ENCODE measurements at regions not wholly inside any gene's neighbourhood (a gene's known extent, or its start where the extent isn't known, plus 50 kb on each side); places are given as distances from the start of the nearest gene placed in this dataset.

DNA sequence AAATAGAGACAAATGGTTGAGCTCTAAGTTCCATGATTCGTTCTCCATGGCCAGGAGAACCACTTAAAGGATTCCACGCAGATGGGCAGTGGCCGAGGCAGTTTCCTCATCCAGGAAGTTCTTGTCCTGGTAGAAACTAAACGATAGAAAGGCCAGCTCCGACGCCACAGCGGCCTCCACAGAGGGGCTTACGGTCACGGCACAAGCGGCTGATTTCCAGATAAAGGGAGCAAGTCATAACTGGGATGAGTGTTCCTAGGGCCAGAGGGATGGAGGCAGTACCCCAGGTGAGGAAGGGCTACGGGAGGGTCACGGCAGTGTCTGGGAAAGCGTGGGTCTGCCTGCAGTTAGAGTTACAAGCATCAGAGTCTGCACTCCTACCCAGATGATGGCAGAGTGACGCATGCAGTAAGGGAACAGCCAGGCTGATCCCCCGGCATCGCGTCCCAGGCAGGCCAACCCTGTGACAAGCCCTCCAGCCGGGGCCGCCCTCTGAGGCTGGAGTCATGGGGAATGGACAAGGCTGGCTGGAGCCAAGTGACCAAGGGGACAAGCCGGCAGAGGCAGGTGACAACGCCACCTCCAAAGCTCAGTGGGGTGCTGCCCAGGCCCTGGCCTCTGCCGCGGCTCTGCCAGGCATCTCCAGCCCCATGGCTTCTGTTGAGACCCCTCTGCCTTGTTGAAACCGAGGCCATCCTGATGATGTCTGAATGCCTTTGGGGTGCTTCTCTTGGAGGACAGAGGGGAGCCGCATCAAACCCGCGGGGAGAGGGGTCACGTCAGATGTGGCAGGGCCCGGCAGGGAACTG, 475.1 kb downstream of the BRD1 start:
- H3K27me3 ChIP-seq (replicated peaks; ENCODE audit: insufficient read depth, low read length): peaks cover 3% of the 10 kb centered on the region; the same call in 1 of the 2 replicates

DNA sequence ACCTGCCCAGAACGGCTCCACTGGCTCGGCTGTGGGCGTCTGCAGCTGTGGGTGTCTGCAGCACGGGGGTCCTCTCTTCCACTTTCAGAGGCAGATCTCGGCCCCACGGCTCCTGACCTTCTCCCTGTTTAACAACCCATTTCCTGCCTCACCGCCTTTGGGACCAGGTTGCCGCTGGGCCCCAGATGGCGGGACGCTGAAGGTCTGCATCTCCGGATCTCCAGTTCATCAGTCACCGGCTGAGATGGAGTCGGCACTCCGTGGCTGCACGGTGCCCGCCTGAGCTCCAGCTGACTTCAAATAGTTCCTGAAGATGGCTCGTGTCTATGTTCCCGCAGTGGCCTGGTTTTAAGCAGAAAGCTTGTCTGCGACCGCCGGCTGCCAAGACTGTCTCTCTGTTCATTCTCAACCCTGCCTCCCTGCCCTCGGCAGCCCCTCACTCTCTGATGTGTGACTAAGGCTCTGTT, 475.9 kb downstream of the BRD1 start:
- H3K27me3 ChIP-seq (replicated peaks; ENCODE audit: insufficient read depth, low read length): peaks cover 3% of the 10 kb centered on the region; the same call in 1 of the 2 replicates
- H3K4me3 ChIP-seq (ENCODE audit: low read length): no peak overlapping the region
- no peaks in the 10 kb centered on the region for H3K79me2 ChIP-seq (ENCODE audit: low read length)
- H2AFZ ChIP-seq (ENCODE audit: low read length): no peak overlapping the region
- TF ChIP-seq EZH2phosphoT487 (IDR thresholded peaks at IDR 0.05; ENCODE audit: low read length) (no peak), EZH2 (optimal IDR thresholded peaks at IDR 0.05; ENCODE audit: low read depth, low read length) (no peak)
- TF ChIP-seq, protein P1, sequence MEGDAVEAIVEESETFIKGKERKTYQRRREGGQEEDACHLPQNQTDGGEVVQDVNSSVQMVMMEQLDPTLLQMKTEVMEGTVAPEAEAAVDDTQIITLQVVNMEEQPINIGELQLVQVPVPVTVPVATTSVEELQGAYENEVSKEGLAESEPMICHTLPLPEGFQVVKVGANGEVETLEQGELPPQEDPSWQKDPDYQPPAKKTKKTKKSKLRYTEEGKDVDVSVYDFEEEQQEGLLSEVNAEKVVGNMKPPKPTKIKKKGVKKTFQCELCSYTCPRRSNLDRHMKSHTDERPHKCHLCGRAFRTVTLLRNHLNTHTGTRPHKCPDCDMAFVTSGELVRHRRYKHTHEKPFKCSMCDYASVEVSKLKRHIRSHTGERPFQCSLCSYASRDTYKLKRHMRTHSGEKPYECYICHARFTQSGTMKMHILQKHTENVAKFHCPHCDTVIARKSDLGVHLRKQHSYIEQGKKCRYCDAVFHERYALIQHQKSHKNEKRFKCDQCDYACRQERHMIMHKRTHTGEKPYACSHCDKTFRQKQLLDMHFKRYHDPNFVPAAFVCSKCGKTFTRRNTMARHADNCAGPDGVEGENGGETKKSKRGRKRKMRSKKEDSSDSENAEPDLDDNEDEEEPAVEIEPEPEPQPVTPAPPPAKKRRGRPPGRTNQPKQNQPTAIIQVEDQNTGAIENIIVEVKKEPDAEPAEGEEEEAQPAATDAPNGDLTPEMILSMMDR (IDR thresholded peaks at IDR 0.05; ENCODE audit: low read length): no peak
- H3K9me3 ChIP-seq (replicated peaks; ENCODE audit: insufficient read depth, low read length): no peaks in the 10 kb centered on the region
- no peak overlapping the region for H3K9ac ChIP-seq (ENCODE audit: low read length)
- no peak overlapping the region for H3K4me2 ChIP-seq (ENCODE audit: low read depth, low read length)
- H3F3A ChIP-seq (ENCODE audit: insufficient read depth, low read length): no peaks in the 10 kb centered on the region
- no peaks in the 10 kb centered on the region for H3K4me1 ChIP-seq (ENCODE audit: low read length)
- no peak for DNase-seq
- no peak overlapping the region for H3K27ac ChIP-seq (ENCODE audit: low read length)
- no peaks in the 10 kb centered on the region for H4K20me1 ChIP-seq (ENCODE audit: insufficient read depth, low read length)
- H3K9me2 ChIP-seq (replicated peaks; ENCODE audit: insufficient read depth, low read length): no peaks in the 10 kb centered on the region
- no peaks in the 10 kb centered on the region for H3K36me3 ChIP-seq (replicated peaks; ENCODE audit: insufficient read depth, low read length)

More for the DNA sequence above, 475.1 kb downstream of the BRD1 start:
- no peaks in the 10 kb centered on the region for H3K79me2 ChIP-seq (ENCODE audit: low read length)
- H3K9ac ChIP-seq (ENCODE audit: low read length): no peak overlapping the region
- no peaks in the 10 kb centered on the region for H3K36me3 ChIP-seq (replicated peaks; ENCODE audit: insufficient read depth, low read length)
- no peaks in the 10 kb centered on the region for H3K4me1 ChIP-seq (ENCODE audit: low read length)
- no peaks in the 10 kb centered on the region for H3K9me2 ChIP-seq (replicated peaks; ENCODE audit: insufficient read depth, low read length)
- DNase-seq: no peak
- no peaks in the 10 kb centered on the region for H3K9me3 ChIP-seq (replicated peaks; ENCODE audit: insufficient read depth, low read length)
- H3K4me3 ChIP-seq (ENCODE audit: low read length): no peak overlapping the region
- H4K20me1 ChIP-seq (ENCODE audit: insufficient read depth, low read length): no peaks in the 10 kb centered on the region
- no peak overlapping the region for H3K4me2 ChIP-seq (ENCODE audit: low read depth, low read length)
- no peak overlapping the region for H3K27ac ChIP-seq (ENCODE audit: low read length)
- no peak for TF ChIP-seq EZH2phosphoT487 (IDR thresholded peaks at IDR 0.05; ENCODE audit: low read length)
- TF ChIP-seq EZH2 (optimal IDR thresholded peaks at IDR 0.05; ENCODE audit: low read depth, low read length): no peak
- TF ChIP-seq, protein P1 (IDR thresholded peaks at IDR 0.05; ENCODE audit: low read length): no peak
- no peaks in the 10 kb centered on the region for H3F3A ChIP-seq (ENCODE audit: insufficient read depth, low read length)
- no peak overlapping the region for H2AFZ ChIP-seq (ENCODE audit: low read length)

- no peaks in the 10 kb centered on the region for H3F3A ChIP-seq (ENCODE audit: insufficient read depth, low read length)
- no peak overlapping the region for H2AFZ ChIP-seq (ENCODE audit: low read length)
- H3K27ac ChIP-seq (ENCODE audit: low read length): no peak overlapping the region
- no peaks in the 10 kb centered on the region for H3K9me3 ChIP-seq (replicated peaks; ENCODE audit: insufficient read depth, low read length)
- H3K4me3 ChIP-seq (ENCODE audit: low read length): no peak overlapping the region
- H3K79me2 ChIP-seq (ENCODE audit: low read length): no peaks in the 10 kb centered on the region
- no peaks in the 10 kb centered on the region for H3K36me3 ChIP-seq (replicated peaks; ENCODE audit: insufficient read depth, low read length)
- H3K4me2 ChIP-seq (ENCODE audit: low read depth, low read length): no peak overlapping the region
- peaks cover 9% of the 10 kb centered on the region for H3K27me3 ChIP-seq (replicated peaks; ENCODE audit: insufficient read depth, low read length)
- TF ChIP-seq, protein P1 (IDR thresholded peaks at IDR 0.05; ENCODE audit: low read length): peak; percentile 17
- no peak for TF ChIP-seq EZH2 (optimal IDR thresholded peaks at IDR 0.05; ENCODE audit: low read depth, low read length)
- H4K20me1 ChIP-seq (ENCODE audit: insufficient read depth, low read length): no peaks in the 10 kb centered on the region
- no peak for DNase-seq
- H3K9ac ChIP-seq (ENCODE audit: low read length): no peak overlapping the region
- no peaks in the 10 kb centered on the region for H3K9me2 ChIP-seq (replicated peaks; ENCODE audit: insufficient read depth, low read length)
- no peaks in the 10 kb centered on the region for H3K4me1 ChIP-seq (ENCODE audit: low read length)
These were observed 477.1 kb downstream of the BRD1 start for GRCh38 chr22:49350441-49351121.

All from MM.1S (cell line).